IMR-90 (cell line): ENCODE measurements at regions not wholly inside any gene's neighbourhood (a gene's known extent, or its start where the extent isn't known, plus 50 kb on each side); places are given as distances from the start of the nearest gene placed in this dataset.

Experiments
- ATAC-seq: fragments of 200-7000 bp; cut with Tn5 transposase; 2 replicates; pipeline ENCODE4 v1.9.1; 2020; ENCODE audit warnings: low read depth, mild to moderate bottlenecking, moderate library complexity
- BruUV-seq: library from RNA; stranded (reverse); fragments of 400-500 nt; replicated peaks from 2 replicates; lab custom pipeline; 2021; lab: Mats Ljungman, UMichigan
- CTCF ChIA-PET: fragments of 300-600 bp; formaldehyde crosslinking; extraction: SDS; loops from one replicate; lab custom pipeline; 2021; ENCODE audit warnings: antibody characterized with exemption; lab: Yijun Ruan, JAX
- POLR2A ChIA-PET: fragments of 300-600 bp; sonication (Branson Sonifier 250); formaldehyde crosslinking; loops from one replicate; lab custom pipeline; 2022; ENCODE audit warnings: antibody characterized with exemption; ENCODE audit not compliant: unreplicated experiment; lab: Charles Lee
- DNase-seq: peaks from one replicate; pipeline ENCODE4 v3.0.0; 2013
- H2AFZ ChIP-seq: replicated peaks from 2 replicates; pipeline ENCODE3; 2013; ENCODE audit warnings: low read length, mild to moderate bottlenecking; ENCODE audit not compliant: poor library complexity
- H2AK5ac ChIP-seq: 2 replicates; pipeline ENCODE4 v1.6.1; 2013; ENCODE audit warnings: low read depth, low read length, inconsistent platforms
- H2AK9ac ChIP-seq: replicated peaks from 2 replicates; pipeline ENCODE3; 2013; ENCODE audit warnings: mild to moderate bottlenecking, low read depth, low read length, moderate library complexity; ENCODE audit not compliant: poor library complexity
- H2BK120ac ChIP-seq: 2 replicates; pipeline ENCODE4 v1.6.1; 2013; ENCODE audit warnings: low read depth, low read length, inconsistent platforms
- H2BK15ac ChIP-seq: 3 replicates; pipeline ENCODE4 v1.6.1; 2013; ENCODE audit warnings: low read depth, low read length, inconsistent platforms
- H2BK20ac ChIP-seq: 2 replicates; pipeline ENCODE4 v1.6.1; 2013; ENCODE audit warnings: low read depth, mild to moderate bottlenecking, inconsistent platforms, low read length, moderate library complexity
- H2BK5ac ChIP-seq: 2 replicates; pipeline ENCODE4 v1.6.1; 2013; ENCODE audit warnings: mild to moderate bottlenecking, low read depth, low read length, inconsistent platforms; ENCODE audit not compliant: poor library complexity, severe bottlenecking
- H3K14ac ChIP-seq: replicated peaks from 2 replicates; pipeline ENCODE4 v1.6.1; 2013; ENCODE audit warnings: low read depth, low read length, inconsistent platforms
- H3K18ac ChIP-seq: 2 replicates; pipeline ENCODE4 v1.6.1; 2013; ENCODE audit warnings: low read depth, low read length, control low read depth
- H3K23ac ChIP-seq: 2 replicates; pipeline ENCODE4 v1.6.1; 2013; ENCODE audit warnings: low read depth, low read length, inconsistent platforms
- H3K27ac ChIP-seq: 2 replicates; pipeline ENCODE4 v1.5.1; 2013; ENCODE audit warnings: mild to moderate bottlenecking, control low read depth, low read length; ENCODE audit not compliant: insufficient read depth
- H3K27me3 ChIP-seq: 2 replicates; pipeline ENCODE4 v1.6.1; 2013; ENCODE audit warnings: low read length; ENCODE audit not compliant: control insufficient read depth, insufficient read depth
- H3K36me3 ChIP-seq: 2 replicates; pipeline ENCODE4 v1.6.1; 2013; ENCODE audit warnings: low read length, mixed read lengths; ENCODE audit not compliant: control insufficient read depth, insufficient read depth
- H3K4ac ChIP-seq: 2 replicates; pipeline ENCODE4 v1.6.1; 2013; ENCODE audit warnings: low read depth, low read length, inconsistent platforms
- H3K4me1 ChIP-seq: 2 replicates; pipeline ENCODE4 v1.6.1; 2013; ENCODE audit warnings: low read length, mixed read lengths; ENCODE audit not compliant: control insufficient read depth, insufficient read depth
- H3K4me2 ChIP-seq: 2 replicates; pipeline ENCODE4 v1.6.1; 2013; ENCODE audit warnings: low read depth, mild to moderate bottlenecking, control low read depth, low read length, moderate library complexity
- H3K4me3 ChIP-seq: 2 replicates; pipeline ENCODE4 v1.5.1; 2013; ENCODE audit warnings: low read depth, mild to moderate bottlenecking, control low read depth, low read length, moderate library complexity; ENCODE audit not compliant: insufficient read depth
- H3K56ac ChIP-seq: 2 replicates; pipeline ENCODE4 v1.6.1; 2013; ENCODE audit warnings: low read length, inconsistent platforms; ENCODE audit not compliant: insufficient read depth; ENCODE audit errors: extremely low read depth
- H3K79me1 ChIP-seq, 2 experiments: 2 replicates each; pipeline ENCODE4 v1.6.1; 2013; ENCODE audit warnings: low read length in 2 of 2, inconsistent platforms in 1 of 2, low read depth in 1 of 2
- H3K9ac ChIP-seq: 2 replicates; pipeline ENCODE4 v1.6.1; 2013; ENCODE audit warnings: low read depth, low read length, control low read depth
- H3K9me1 ChIP-seq: 2 replicates; pipeline ENCODE4 v1.6.1; 2013; ENCODE audit warnings: low read length, inconsistent platforms; ENCODE audit not compliant: insufficient read depth
- H3K9me3 ChIP-seq: 2 replicates; pipeline ENCODE4 v1.6.1; 2013; ENCODE audit warnings: low read length; ENCODE audit not compliant: control insufficient read depth, insufficient read depth
- H4K20me1 ChIP-seq: 2 replicates; pipeline ENCODE4 v1.6.1; 2013; ENCODE audit warnings: low read length, inconsistent platforms; ENCODE audit not compliant: insufficient read depth
- H4K5ac ChIP-seq: 2 replicates; pipeline ENCODE4 v1.6.1; 2013; ENCODE audit warnings: mild to moderate bottlenecking, low read depth, low read length, control low read depth
- H4K8ac ChIP-seq, 2 experiments: 2 replicates each; pipeline ENCODE4 v1.6.1; 2013; ENCODE audit warnings: low read depth in 2 of 2, low read length in 2 of 2, control low read depth in 1 of 2, inconsistent platforms in 1 of 2
- H4K91ac ChIP-seq: 2 replicates; pipeline ENCODE4 v1.6.1; 2013; ENCODE audit warnings: low read depth, low read length, inconsistent platforms; ENCODE audit not compliant: insufficient read depth
- BHLHE40 ChIP-seq: fragments of 150-350 bp; IDR thresholded peaks from 2 replicates; pipeline ENCODE4 v1.6.1; 2016; ENCODE audit warnings: mild to moderate bottlenecking, low read depth, low read length
- CEBPB ChIP-seq: IDR thresholded peaks from 2 replicates; pipeline ENCODE4 v1.6.1; 2012; ENCODE audit warnings: low read depth, low read length, improper control_type of control experiment
- FOS ChIP-seq: fragments of 150-350 bp; IDR thresholded peaks from 2 replicates; pipeline ENCODE4 v1.6.1; 2016; ENCODE audit warnings: low read depth, low read length
- NFE2L2 ChIP-seq: fragments of 150-350 bp; IDR thresholded peaks from 2 replicates; pipeline ENCODE4 v1.6.1; 2016; ENCODE audit warnings: low read depth, mild to moderate bottlenecking, low read length
- RAD21 ChIP-seq: IDR thresholded peaks from 2 replicates; pipeline ENCODE4 v1.6.1; 2012; ENCODE audit warnings: low read length, improper control_type of control experiment
- RFX5 ChIP-seq: IDR thresholded peaks from 2 replicates; pipeline ENCODE4 v1.8.0; 2012; ENCODE audit warnings: low read depth, mild to moderate bottlenecking, low read length, moderate library complexity
- USF2 ChIP-seq: fragments of 150-350 bp; IDR thresholded peaks from 2 replicates; pipeline ENCODE4 v1.6.1; 2017; ENCODE audit warnings: mild to moderate bottlenecking, antibody characterized with exemption, low read length, low read depth
- WGBS, 2 experiments: methylation state at CpG; one replicate each; pipeline versions ENCODE4 v1.1.5 to v1.1.7; 2013; ENCODE audit warnings: missing lambda C conversion rate in 2 of 2; ENCODE audit not compliant: insufficient read length in 1 of 2; ENCODE audit errors: extremely low coverage in 2 of 2; 5-methylcytosine and 5-hydroxymethylcytosine counted together
- dilution Hi-C: fragments of 300-500 bp; cut with HindIII; formaldehyde crosslinking; loops from one replicate; pipeline ENCODE4 v1.14.3; 2018; ENCODE audit warnings: low sequenced_read_pairs; ENCODE audit not compliant: unreplicated experiment
- in situ Hi-C: fragments of 300-500 bp; cut with MboI; formaldehyde crosslinking; loops from 3 replicates; pipeline ENCODE4 v1.14.3; 2019; ENCODE audit warnings: low sequenced_read_pairs, inconsistent platforms, mixed read lengths
- intact Hi-C: fragments of 100-400 bp; cut with micrococcal nuclease; formaldehyde crosslinking; loops from 2 replicates; pipeline ENCODE4 v1.10.0; 2022

DNA sequence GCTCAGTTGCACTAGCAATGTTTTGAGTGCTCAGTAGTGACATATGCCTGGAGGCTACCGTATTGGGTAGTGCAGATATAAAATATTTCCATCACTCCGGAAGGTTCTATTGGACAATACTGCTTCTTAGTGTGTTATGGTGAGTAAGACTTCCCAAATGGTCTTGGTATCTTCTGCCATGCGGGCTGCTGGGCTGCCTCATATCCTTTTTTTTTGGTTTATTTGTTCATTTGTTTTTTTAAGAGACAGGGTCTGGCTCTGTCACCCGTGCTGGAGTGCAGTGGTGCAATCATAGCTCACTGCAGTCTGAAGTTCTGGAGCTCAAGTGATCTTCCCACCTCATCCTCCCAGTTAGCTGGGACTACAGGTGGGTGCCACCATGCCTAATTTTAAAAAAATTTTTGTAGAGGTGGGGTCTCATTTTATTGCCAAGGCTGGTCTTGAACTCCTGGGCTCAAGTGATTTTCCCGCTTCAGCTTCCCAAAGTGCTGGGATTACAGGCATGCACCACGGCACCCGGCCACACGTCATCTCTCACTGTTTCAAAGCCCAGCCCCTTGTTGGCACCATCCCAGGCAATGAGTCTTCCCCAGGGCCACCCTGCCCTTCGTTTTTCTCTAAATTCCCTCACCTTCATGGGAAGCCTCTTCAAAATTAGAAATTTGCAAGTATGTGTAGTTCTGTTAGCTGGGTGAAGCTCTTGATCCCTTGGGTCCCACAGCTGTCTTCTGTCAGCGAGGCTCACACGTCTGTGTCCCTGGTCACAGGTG is 111.0 kb upstream of the KLF14 start (continued):
- no peak for TF ChIP-seq USF2
- TF ChIP-seq FOS, result no peak

- Histone ChIP-seq H3K9ac (peak overlapping the region; percentile 59; the same call in 1 of the 2 replicates), H2AK9ac (peak overlapping the region; percentile 98), H3K18ac (peak overlapping the region; percentile 65), H3K9me3 (no peaks in the 10 kb centered on the region), H3K79me1 (peaks cover 0 to 41% of the 10 kb centered on the region in 2 experiments), H4K20me1 (no peaks in the 10 kb centered on the region), H3K56ac (peak overlapping the region; percentile 95), H3K4me1 (peaks cover 6% of the 10 kb centered on the region), H2AFZ (peak overlapping the region; percentile 84), H2BK5ac (peak overlapping the region; percentile 97), H3K4me2 (peak overlapping the region; percentile 49; the same call in 1 of the 2 replicates), H2BK120ac (peak overlapping the region; percentile 99), H2AK5ac (peak overlapping the region; percentile 97), H2BK20ac (peak overlapping the region; percentile 98), H3K14ac (peak overlapping the region; percentile 93), H3K27me3 (no peaks in the 10 kb centered on the region), H3K23ac (peak overlapping the region; percentile 96), H3K9me1 (peaks cover 14% of the 10 kb centered on the region), H3K36me3 (no peaks in the 10 kb centered on the region), H3K4ac (peak overlapping the region; percentile 97), H4K8ac (peak overlapping the region; percentile 66 to 94), H4K5ac (peak overlapping the region; percentile 86), H4K91ac (peak overlapping the region; percentile 94), H3K4me3 (no peak overlapping the region), H2BK15ac (peak overlapping the region; percentile 82; the same call in 2 of the 3 replicates), H3K27ac (peak overlapping the region; percentile 87)
- TF ChIP-seq CEBPB (no peak), BHLHE40 (0 out of 2 replicates have a peak, but pooled peaks have one; percentile 18), RAD21 (no peak), RFX5 (no peak), NFE2L2 (no peak)
- DNase-seq (peak; percentile 89), ATAC-seq (peak; percentile 89)
- dilution Hi-C loops, result no loop called here
- no TSS peak for BruUV-seq
- intact Hi-C loops, result no loop called here
- in situ Hi-C loops, result no loop called here
- CTCF ChIA-PET, result interaction anchor here (0.6 kb wide), 2 partner anchors 96 to 183 kb away, joined by 3 read pairs; no protein-coding TSS in a partner anchor
- POLR2A ChIA-PET, result interaction anchor here (0.6 kb wide), 1 partner anchor 59 kb away, joined by 8 read pairs; no protein-coding TSS in a partner anchor
- WGBS, 2 experiments, result 24% methylated on average over 3 of the region's 11 CpGs; no CpG with 5 or more reads in 1 of the 2 experiments
Observed at GRCh38 chr7:130845581-130846085, 111.6 kb upstream of the KLF14 start.
